Loucy (cell line): ENCODE measurements at regions not wholly inside any gene's neighbourhood (a gene's known extent, or its start where the extent isn't known, plus 50 kb on each side); places are given as distances from the start of the nearest gene placed in this dataset.

Experiments
- H2AFZ ChIP-seq: fragments of 200-600 bp; sonication (generic); 2 replicates; pipeline ENCODE4 v1.6.0; 2016; ENCODE audit warnings: antibody characterized with exemption, mild to moderate bottlenecking, low read length, moderate library complexity
- H3F3A ChIP-seq: fragments of 200-600 bp; 2 replicates; pipeline ENCODE4 v1.6.0; 2016; ENCODE audit warnings: antibody characterized with exemption, low read depth, mild to moderate bottlenecking
- H3K27me3 ChIP-seq: fragments of 200-600 bp; sonication (generic); 2 replicates; pipeline ENCODE4 v1.6.1; 2014; ENCODE audit warnings: low read length, mild to moderate bottlenecking; ENCODE audit not compliant: insufficient read depth, poor library complexity, severe bottlenecking
- H3K36me3 ChIP-seq: fragments of 200-600 bp; sonication (generic); 2 replicates; pipeline ENCODE4 v1.6.1; 2016; ENCODE audit warnings: low read length; ENCODE audit not compliant: insufficient read depth
- H3K4me1 ChIP-seq: fragments of 200-600 bp; sonication (generic); 2 replicates; pipeline ENCODE4 v1.5.1; 2014; ENCODE audit warnings: low read length, mild to moderate bottlenecking; ENCODE audit not compliant: insufficient read depth, poor library complexity, severe bottlenecking
- H3K4me2 ChIP-seq: fragments of 200-600 bp; sonication (generic); 2 replicates; pipeline ENCODE4 v1.6.0; 2014; ENCODE audit warnings: antibody characterized with exemption, low read length, low read depth, mild to moderate bottlenecking; ENCODE audit not compliant: poor library complexity, severe bottlenecking
- H3K4me3 ChIP-seq: fragments of 200-600 bp; sonication (generic); 2 replicates; pipeline ENCODE4 v1.5.1; 2014; ENCODE audit warnings: low read length, mild to moderate bottlenecking, mixed read lengths; ENCODE audit not compliant: poor library complexity, severe bottlenecking
- H3K79me2 ChIP-seq: fragments of 200-600 bp; sonication (generic); 2 replicates; pipeline ENCODE4 v1.6.1; 2014; ENCODE audit warnings: low read length; ENCODE audit not compliant: insufficient read depth
- H3K9ac ChIP-seq: fragments of 200-600 bp; sonication (generic); 2 replicates; pipeline ENCODE4 v1.6.0; 2014; ENCODE audit warnings: mild to moderate bottlenecking, low read depth, low read length, moderate library complexity; ENCODE audit not compliant: poor library complexity, severe bottlenecking
- H3K9me2 ChIP-seq: fragments of 200-600 bp; sonication (generic); replicated peaks from 2 replicates; pipeline ENCODE4 v1.6.1; 2016; ENCODE audit warnings: low read depth, low read length, mixed read lengths
- H3K9me3 ChIP-seq: fragments of 200-600 bp; sonication (generic); 2 replicates; pipeline ENCODE4 v1.6.1; 2014; ENCODE audit warnings: mild to moderate bottlenecking, antibody characterized with exemption, low read length, low read depth; ENCODE audit not compliant: insufficient read depth
- H4K20me1 ChIP-seq: fragments of 200-600 bp; sonication (generic); 2 replicates; pipeline ENCODE4 v1.6.0; 2014; ENCODE audit warnings: antibody characterized with exemption, low read length, mild to moderate bottlenecking; ENCODE audit not compliant: insufficient read depth, poor library complexity, severe bottlenecking
- EZH2phosphoT487 ChIP-seq: fragments of 200-600 bp; IDR thresholded peaks from 2 replicates; pipeline ENCODE4 v1.6.1; 2018; ENCODE audit warnings: antibody characterized with exemption, mild to moderate bottlenecking, moderate library complexity, borderline replicate concordance
- TF ChIP-seq, protein P1 (sequence below): fragments of 200-600 bp; sonication (generic); conservative IDR thresholded peaks from 2 replicates; pipeline ENCODE4 v1.5.1; 2014; ENCODE audit warnings: mild to moderate bottlenecking, antibody characterized with exemption, low read length

DNA sequence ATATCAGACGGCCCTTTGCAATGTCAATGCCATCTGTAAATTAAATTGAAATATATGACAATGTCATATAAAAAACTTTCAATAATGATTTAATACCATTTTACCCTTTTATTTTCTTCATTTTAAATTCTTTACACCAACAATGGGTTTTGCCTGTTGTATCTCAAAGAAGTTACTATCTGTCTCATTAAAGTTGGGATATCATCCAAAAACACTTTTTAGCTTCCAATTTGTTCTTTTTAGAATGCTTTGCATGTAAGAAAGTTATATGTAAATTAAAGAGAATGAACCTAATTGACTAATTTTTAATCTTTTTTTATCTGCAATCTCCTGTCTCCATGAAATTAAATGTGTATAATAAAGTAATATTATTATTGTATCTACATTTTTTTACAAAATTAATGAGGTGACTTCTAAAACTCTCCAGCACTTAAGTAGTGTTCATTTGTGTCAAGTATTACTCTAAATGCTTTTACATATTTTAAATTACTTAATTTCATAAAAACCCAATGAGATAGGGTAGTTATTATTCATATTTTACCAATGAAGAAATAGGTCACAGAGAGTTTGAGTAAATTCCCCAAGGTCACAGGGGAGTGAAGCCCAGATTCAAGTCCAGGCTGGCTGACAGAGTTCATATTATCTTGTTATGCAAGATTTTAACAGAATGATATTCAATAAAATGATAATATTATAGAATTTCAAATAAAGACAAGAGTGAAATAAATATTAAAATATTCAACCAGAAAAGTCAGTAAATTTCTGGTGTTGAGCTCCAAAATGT, 673.0 kb upstream of the FLRT2 start:
- no peaks in the 10 kb centered on the region for H3K79me2 ChIP-seq
- H3K9me2 ChIP-seq = no peaks in the 10 kb centered on the region
- no peak overlapping the region for H2AFZ ChIP-seq
- H3K9ac ChIP-seq = no peak overlapping the region
- H3F3A ChIP-seq = no peaks in the 10 kb centered on the region
- H3K9me3 ChIP-seq = no peaks in the 10 kb centered on the region
- TF ChIP-seq, protein P1, sequence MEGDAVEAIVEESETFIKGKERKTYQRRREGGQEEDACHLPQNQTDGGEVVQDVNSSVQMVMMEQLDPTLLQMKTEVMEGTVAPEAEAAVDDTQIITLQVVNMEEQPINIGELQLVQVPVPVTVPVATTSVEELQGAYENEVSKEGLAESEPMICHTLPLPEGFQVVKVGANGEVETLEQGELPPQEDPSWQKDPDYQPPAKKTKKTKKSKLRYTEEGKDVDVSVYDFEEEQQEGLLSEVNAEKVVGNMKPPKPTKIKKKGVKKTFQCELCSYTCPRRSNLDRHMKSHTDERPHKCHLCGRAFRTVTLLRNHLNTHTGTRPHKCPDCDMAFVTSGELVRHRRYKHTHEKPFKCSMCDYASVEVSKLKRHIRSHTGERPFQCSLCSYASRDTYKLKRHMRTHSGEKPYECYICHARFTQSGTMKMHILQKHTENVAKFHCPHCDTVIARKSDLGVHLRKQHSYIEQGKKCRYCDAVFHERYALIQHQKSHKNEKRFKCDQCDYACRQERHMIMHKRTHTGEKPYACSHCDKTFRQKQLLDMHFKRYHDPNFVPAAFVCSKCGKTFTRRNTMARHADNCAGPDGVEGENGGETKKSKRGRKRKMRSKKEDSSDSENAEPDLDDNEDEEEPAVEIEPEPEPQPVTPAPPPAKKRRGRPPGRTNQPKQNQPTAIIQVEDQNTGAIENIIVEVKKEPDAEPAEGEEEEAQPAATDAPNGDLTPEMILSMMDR = no peak
- TF ChIP-seq EZH2phosphoT487 = no peak
- no peaks in the 10 kb centered on the region for H3K36me3 ChIP-seq
- no peak overlapping the region for H3K4me2 ChIP-seq
- H3K4me1 ChIP-seq = no peaks in the 10 kb centered on the region
- H3K27me3 ChIP-seq = no peaks in the 10 kb centered on the region
- no peak overlapping the region for H3K4me3 ChIP-seq
- H4K20me1 ChIP-seq = no peaks in the 10 kb centered on the region

- Histone ChIP-seq H4K20me1 (no peaks in the 10 kb centered on the region), H3K9me2 (no peaks in the 10 kb centered on the region), H3K9me3 (no peaks in the 10 kb centered on the region), H3K4me2 (no peak overlapping the region), H3K4me1 (no peaks in the 10 kb centered on the region), H3K79me2 (no peaks in the 10 kb centered on the region), H3K4me3 (no peak overlapping the region), H3F3A (no peaks in the 10 kb centered on the region), H2AFZ (no peak overlapping the region), H3K9ac (no peak overlapping the region), H3K27me3 (no peaks in the 10 kb centered on the region), H3K36me3 (no peaks in the 10 kb centered on the region)
- TF ChIP-seq, protein P1 = no peak
- TF ChIP-seq EZH2phosphoT487 = no peak
Measured at GRCh38 chr14:84857571-84857970, 672.4 kb upstream of the FLRT2 start.

DNA sequence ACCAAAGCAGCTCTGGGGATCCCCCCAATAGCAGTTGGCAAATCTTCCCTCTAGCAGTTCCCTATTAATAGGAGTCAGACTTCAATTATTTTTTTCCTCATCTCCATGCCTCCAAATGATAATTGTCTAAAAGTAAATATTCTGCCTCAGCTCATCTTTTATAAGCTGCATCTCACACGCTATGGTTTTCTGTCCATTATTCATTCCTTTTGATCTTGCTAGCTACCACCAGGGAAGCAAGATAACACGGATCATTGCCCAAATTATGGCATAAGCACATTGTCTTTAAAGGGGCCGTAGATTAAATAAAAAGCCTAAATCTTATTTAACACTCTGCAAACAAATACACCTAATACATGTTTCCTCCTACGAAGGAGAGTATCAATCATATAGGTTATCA, 670.8 kb upstream of the FLRT2 start:
- Histone ChIP-seq H3K9me3 (no peaks in the 10 kb centered on the region), H3K4me3 (no peak overlapping the region), H3K9me2 (no peaks in the 10 kb centered on the region), H3K27me3 (no peaks in the 10 kb centered on the region), H4K20me1 (no peaks in the 10 kb centered on the region), H3K4me1 (no peaks in the 10 kb centered on the region), H3F3A (no peaks in the 10 kb centered on the region), H3K9ac (no peak overlapping the region), H3K36me3 (no peaks in the 10 kb centered on the region), H3K4me2 (no peak overlapping the region), H3K79me2 (no peaks in the 10 kb centered on the region), H2AFZ (no peak overlapping the region)
- TF ChIP-seq, protein P1 = no peak
- no peak for TF ChIP-seq EZH2phosphoT487
